ENCODE measurements at regions not wholly inside any gene's neighbourhood (a gene's known extent, or its start where the extent isn't known, plus 50 kb on each side); places are given as distances from the start of the nearest gene placed in this dataset.

DNA sequence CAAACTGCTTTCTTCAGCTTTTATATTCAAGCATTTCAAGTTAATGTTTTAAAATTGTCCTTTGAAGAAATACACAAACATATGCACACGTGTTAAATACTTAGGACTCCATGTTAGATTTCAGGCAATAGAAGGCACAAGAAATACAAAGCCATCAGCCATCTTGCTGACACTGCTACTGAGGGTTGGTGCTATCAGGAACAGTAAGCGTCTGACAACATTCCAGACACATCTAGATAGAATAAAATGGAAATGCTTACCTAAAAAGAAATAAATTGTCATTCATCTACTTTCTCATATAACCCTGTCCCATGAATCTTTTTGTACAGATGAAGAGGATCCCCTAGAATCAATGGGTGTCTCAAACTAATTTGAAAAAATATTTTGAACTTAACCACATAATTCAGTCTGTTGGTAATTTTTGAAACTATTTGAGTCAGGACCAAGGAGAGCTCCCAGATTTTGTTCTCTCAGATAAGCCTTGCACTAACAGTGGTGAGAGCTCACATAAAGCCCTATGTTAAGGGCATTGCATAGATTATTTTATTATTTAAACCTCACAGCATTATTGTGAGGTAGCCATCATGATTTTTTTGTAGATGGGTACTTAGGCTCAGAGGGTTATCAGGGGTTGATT is 631.1 kb upstream of the POU3F2 start (continued):
- TF ChIP-seq, protein P1, sequence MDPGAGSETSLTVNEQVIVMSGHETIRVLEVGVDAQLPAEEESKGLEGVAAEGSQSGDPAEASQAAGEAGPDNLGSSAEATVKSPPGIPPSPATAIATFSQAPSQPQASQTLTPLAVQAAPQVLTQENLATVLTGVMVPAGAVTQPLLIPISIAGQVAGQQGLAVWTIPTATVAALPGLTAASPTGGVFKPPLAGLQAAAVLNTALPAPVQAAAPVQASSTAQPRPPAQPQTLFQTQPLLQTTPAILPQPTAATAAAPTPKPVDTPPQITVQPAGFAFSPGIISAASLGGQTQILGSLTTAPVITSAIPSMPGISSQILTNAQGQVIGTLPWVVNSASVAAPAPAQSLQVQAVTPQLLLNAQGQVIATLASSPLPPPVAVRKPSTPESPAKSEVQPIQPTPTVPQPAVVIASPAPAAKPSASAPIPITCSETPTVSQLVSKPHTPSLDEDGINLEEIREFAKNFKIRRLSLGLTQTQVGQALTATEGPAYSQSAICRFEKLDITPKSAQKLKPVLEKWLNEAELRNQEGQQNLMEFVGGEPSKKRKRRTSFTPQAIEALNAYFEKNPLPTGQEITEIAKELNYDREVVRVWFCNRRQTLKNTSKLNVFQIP (CRISPR knock-in tag; IDR thresholded peaks at IDR 0.05; ENCODE audit: borderline replicate concordance, low read depth): no peak
- TF ChIP-seq BACH2 (CRISPR knock-in tag; IDR thresholded peaks at IDR 0.05; ENCODE audit: borderline replicate concordance) (no peak), ESRRG (CRISPR knock-in tag; IDR thresholded peaks at IDR 0.05) (no peak), TSHZ2 (CRISPR knock-in tag; IDR thresholded peaks at IDR 0.05) (no peak), TCF4 (CRISPR knock-in tag; IDR thresholded peaks at IDR 0.05; ENCODE audit: borderline replicate concordance) (no peak), ZNF565 (CRISPR knock-in tag; conservative IDR thresholded peaks at IDR 0.05; ENCODE audit: low read depth) (no peak), ZFP30 (CRISPR knock-in tag; IDR thresholded peaks at IDR 0.05) (no peak)

GRCh38 chr6:98212468-98212867 is 621.9 kb upstream of the POU3F2 start:
- ATAC-seq: no peak
- no peak for TF ChIP-seq TCF4 (CRISPR knock-in tag; IDR thresholded peaks at IDR 0.05; ENCODE audit: borderline replicate concordance)
- TF ChIP-seq, protein P2, sequence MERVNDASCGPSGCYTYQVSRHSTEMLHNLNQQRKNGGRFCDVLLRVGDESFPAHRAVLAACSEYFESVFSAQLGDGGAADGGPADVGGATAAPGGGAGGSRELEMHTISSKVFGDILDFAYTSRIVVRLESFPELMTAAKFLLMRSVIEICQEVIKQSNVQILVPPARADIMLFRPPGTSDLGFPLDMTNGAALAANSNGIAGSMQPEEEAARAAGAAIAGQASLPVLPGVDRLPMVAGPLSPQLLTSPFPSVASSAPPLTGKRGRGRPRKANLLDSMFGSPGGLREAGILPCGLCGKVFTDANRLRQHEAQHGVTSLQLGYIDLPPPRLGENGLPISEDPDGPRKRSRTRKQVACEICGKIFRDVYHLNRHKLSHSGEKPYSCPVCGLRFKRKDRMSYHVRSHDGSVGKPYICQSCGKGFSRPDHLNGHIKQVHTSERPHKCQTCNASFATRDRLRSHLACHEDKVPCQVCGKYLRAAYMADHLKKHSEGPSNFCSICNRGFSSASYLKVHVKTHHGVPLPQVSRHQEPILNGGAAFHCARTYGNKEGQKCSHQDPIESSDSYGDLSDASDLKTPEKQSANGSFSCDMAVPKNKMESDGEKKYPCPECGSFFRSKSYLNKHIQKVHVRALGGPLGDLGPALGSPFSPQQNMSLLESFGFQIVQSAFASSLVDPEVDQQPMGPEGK (CRISPR knock-in tag; IDR thresholded peaks at IDR 0.05; ENCODE audit: borderline replicate concordance): no peak
- no peak for TF ChIP-seq ZNF565 (CRISPR knock-in tag; conservative IDR thresholded peaks at IDR 0.05; ENCODE audit: low read depth)
- no peak for TF ChIP-seq CSDC2 (CRISPR knock-in tag; IDR thresholded peaks at IDR 0.05)
- TF ChIP-seq TOX (CRISPR knock-in tag; IDR thresholded peaks at IDR 0.05; ENCODE audit: borderline replicate concordance): no peak
- TF ChIP-seq ARNTL (CRISPR knock-in tag; IDR thresholded peaks at IDR 0.05; ENCODE audit: borderline replicate concordance, low read depth): no peak
- TF ChIP-seq SNAI2 (CRISPR knock-in tag; IDR thresholded peaks at IDR 0.05): no peak
- TF ChIP-seq TSHZ2 (CRISPR knock-in tag; IDR thresholded peaks at IDR 0.05): no peak
- TF ChIP-seq ESRRG (CRISPR knock-in tag; IDR thresholded peaks at IDR 0.05): no peak

GRCh38 chr6:98215531-98215930 is 618.8 kb upstream of the POU3F2 start:
- ATAC-seq: no peak
- TF ChIP-seq, protein P2 (CRISPR knock-in tag; IDR thresholded peaks at IDR 0.05; ENCODE audit: borderline replicate concordance): no peak
- TF ChIP-seq OSR1 (CRISPR knock-in tag; IDR thresholded peaks at IDR 0.05) (no peak), CSDC2 (CRISPR knock-in tag; IDR thresholded peaks at IDR 0.05) (no peak), ZFP30 (CRISPR knock-in tag; IDR thresholded peaks at IDR 0.05) (no peak), ZNF565 (CRISPR knock-in tag; conservative IDR thresholded peaks at IDR 0.05; ENCODE audit: low read depth) (no peak)
- TF ChIP-seq, protein P3, sequence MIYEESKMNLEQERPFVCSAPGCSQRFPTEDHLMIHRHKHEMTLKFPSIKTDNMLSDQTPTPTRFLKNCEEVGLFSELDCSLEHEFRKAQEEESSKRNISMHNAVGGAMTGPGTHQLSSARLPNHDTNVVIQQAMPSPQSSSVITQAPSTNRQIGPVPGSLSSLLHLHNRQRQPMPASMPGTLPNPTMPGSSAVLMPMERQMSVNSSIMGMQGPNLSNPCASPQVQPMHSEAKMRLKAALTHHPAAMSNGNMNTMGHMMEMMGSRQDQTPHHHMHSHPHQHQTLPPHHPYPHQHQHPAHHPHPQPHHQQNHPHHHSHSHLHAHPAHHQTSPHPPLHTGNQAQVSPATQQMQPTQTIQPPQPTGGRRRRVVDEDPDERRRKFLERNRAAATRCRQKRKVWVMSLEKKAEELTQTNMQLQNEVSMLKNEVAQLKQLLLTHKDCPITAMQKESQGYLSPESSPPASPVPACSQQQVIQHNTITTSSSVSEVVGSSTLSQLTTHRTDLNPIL (CRISPR knock-in tag; IDR thresholded peaks at IDR 0.05; ENCODE audit: low read depth): no peak

Data from SK-N-SH treated with all-trans-retinoic acid at 6 μM for 48 hours (cell line).